Neural cell (in vitro differentiated cells): ENCODE measurements at regions not wholly inside any gene's neighbourhood (a gene's known extent, or its start where the extent isn't known, plus 50 kb on each side); places are given as distances from the start of the nearest gene placed in this dataset.

Experiments
- H2AFZ ChIP-seq: fragments of 200-600, 300-800 bp; sonication (generic), shearing (Covaris generic); 2 replicates; pipeline ENCODE4 v1.6.0; 2014; ENCODE audit warnings: low read depth, mild to moderate bottlenecking, antibody characterized with exemption, low read length, moderate library complexity
- H3F3A ChIP-seq: fragments of 200-600 bp; shearing (Covaris generic); 2 replicates; pipeline ENCODE4 v1.6.1; 2016; ENCODE audit warnings: mild to moderate bottlenecking, moderate library complexity, mixed read lengths, antibody characterized with exemption, low read length; ENCODE audit not compliant: insufficient read depth, poor library complexity, severe bottlenecking
- H3K27ac ChIP-seq: fragments of 200-600, 300-800 bp; sonication (generic), shearing (Covaris generic); 2 replicates; pipeline ENCODE4 v1.5.1; 2014; ENCODE audit warnings: mild to moderate bottlenecking, low read length, moderate library complexity
- H3K27me3 ChIP-seq: fragments of 300-800, 200-600 bp; sonication (generic), shearing (Covaris generic); 2 replicates; pipeline ENCODE4 v1.6.0; 2014; ENCODE audit warnings: mild to moderate bottlenecking, low read depth, low read length, moderate library complexity; ENCODE audit not compliant: insufficient read depth
- H3K36me3 ChIP-seq: fragments of 300-800, 200-600 bp; sonication (generic), shearing (Covaris generic); 2 replicates; pipeline ENCODE4 v1.5.1; 2014; ENCODE audit warnings: mild to moderate bottlenecking, antibody characterized with exemption, low read length, moderate library complexity; ENCODE audit not compliant: insufficient read depth
- H3K4me2 ChIP-seq: fragments of 300-800, 200-600 bp; sonication (generic), shearing (Covaris generic); 2 replicates; pipeline ENCODE4 v1.6.0; 2014; ENCODE audit warnings: mild to moderate bottlenecking, low read length
- H3K4me3 ChIP-seq: fragments of 300-800, 200-600 bp; sonication (generic), shearing (Covaris generic); 2 replicates; pipeline ENCODE4 v1.5.1; 2014; ENCODE audit warnings: mild to moderate bottlenecking, low read length, moderate library complexity
- H3K79me2 ChIP-seq: fragments of 200-600 bp; shearing (Covaris generic); replicated peaks from 2 replicates; pipeline ENCODE4 v1.6.0; 2014; ENCODE audit warnings: mild to moderate bottlenecking, low read length, moderate library complexity; ENCODE audit not compliant: insufficient read depth
- H3K9ac ChIP-seq: fragments of 300-800, 200-600 bp; sonication (generic), shearing (Covaris generic); 2 replicates; pipeline ENCODE4 v1.6.1; 2016; ENCODE audit warnings: mild to moderate bottlenecking, low read length, mixed read lengths
- H3K9me2 ChIP-seq: fragments of 200-600 bp; shearing (Covaris generic); 2 replicates; pipeline ENCODE4 v1.6.1; 2016; ENCODE audit warnings: mild to moderate bottlenecking, low read length, mixed read lengths; ENCODE audit not compliant: insufficient read depth
- H3K9me3 ChIP-seq: fragments of 200-600, 300-800 bp; sonication (generic), shearing (Covaris generic); 2 replicates; pipeline ENCODE4 v1.6.1; 2016; ENCODE audit warnings: mild to moderate bottlenecking, mixed run types, low read length, moderate library complexity, mixed read lengths
- H4K20me1 ChIP-seq: fragments of 200-600 bp; shearing (Covaris generic); 2 replicates; pipeline ENCODE4 v1.6.1; 2016; ENCODE audit warnings: mild to moderate bottlenecking, mixed run types; ENCODE audit not compliant: insufficient read depth
- EP300 ChIP-seq: fragments of 450-650 bp; conservative IDR thresholded peaks from 2 replicates; pipeline ENCODE4 v1.6.1; 2014; ENCODE audit warnings: antibody characterized with exemption, mild to moderate bottlenecking, moderate library complexity; ENCODE audit not compliant: poor library complexity, severe bottlenecking
- EZH2 ChIP-seq: fragments of 200-600, 300-800 bp; shearing (Covaris generic), sonication (generic); IDR thresholded peaks from 2 replicates; pipeline ENCODE4 v1.6.1; 2014; ENCODE audit warnings: antibody characterized with exemption, low read length, borderline replicate concordance, mild to moderate bottlenecking; ENCODE audit not compliant: insufficient read depth, poor library complexity, severe bottlenecking
- MXI1 ChIP-seq: fragments of 450-650 bp; conservative IDR thresholded peaks from 2 replicates; pipeline ENCODE4 v1.6.1; 2014; ENCODE audit warnings: antibody characterized with exemption, mild to moderate bottlenecking; ENCODE audit not compliant: poor library complexity, severe bottlenecking
- POLR2AphosphoS5 ChIP-seq: IDR thresholded peaks from 2 replicates; pipeline ENCODE4 v1.6.1; 2012
- RAD21 ChIP-seq: fragments of 450-650 bp; conservative IDR thresholded peaks from 2 replicates; pipeline ENCODE4 v1.6.1; 2014; ENCODE audit warnings: antibody characterized with exemption, mild to moderate bottlenecking, moderate library complexity
- SMC3 ChIP-seq: fragments of 450-650 bp; conservative IDR thresholded peaks from 2 replicates; pipeline ENCODE4 v1.6.1; 2014; ENCODE audit warnings: antibody characterized with exemption, mild to moderate bottlenecking, moderate library complexity; ENCODE audit not compliant: poor library complexity
- TAF1 ChIP-seq: IDR thresholded peaks from 2 replicates; pipeline ENCODE4 v1.6.1; 2012; ENCODE audit warnings: low read depth
- TF ChIP-seq, protein P1 (sequence below): IDR thresholded peaks from 2 replicates; pipeline ENCODE4 v1.6.1; 2012; ENCODE audit warnings: borderline replicate concordance
- TF ChIP-seq, protein P2 (sequence below): fragments of 450-650 bp; IDR thresholded peaks from 2 replicates; pipeline ENCODE4 v1.5.1; 2014; ENCODE audit warnings: antibody characterized with exemption, mild to moderate bottlenecking, moderate library complexity; ENCODE audit not compliant: poor library complexity, severe bottlenecking

DNA sequence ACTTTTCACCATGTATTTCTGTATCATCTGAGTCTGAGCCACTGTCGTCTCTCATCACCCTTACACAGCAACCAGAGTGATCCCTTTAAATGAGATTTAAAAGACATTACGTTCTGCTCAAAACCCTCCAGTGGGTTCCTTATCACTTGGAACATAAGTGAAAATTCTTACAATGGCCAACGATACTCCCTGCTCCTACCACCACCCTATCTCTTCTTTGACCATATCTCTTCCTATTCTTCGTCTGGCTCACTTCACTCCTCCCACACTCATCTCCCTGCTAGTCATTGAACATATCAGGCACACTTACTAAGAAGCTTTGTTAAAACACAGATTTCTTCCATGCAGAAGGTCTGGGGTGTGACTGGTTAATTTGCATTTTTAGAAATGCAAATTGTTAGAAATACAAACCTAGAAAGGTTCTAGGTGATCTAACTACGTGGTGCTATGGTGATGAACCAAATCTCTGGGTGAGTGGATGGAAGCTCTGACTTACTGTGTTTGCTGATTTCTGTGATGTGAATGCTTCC, 166.6 kb upstream of the CD180 start:
- Histone ChIP-seq H3K27ac (no peak overlapping the region), H3K9ac (no peak overlapping the region), H3K4me2 (no peak overlapping the region), H3K27me3 (no peaks in the 10 kb centered on the region), H3K9me3 (no peaks in the 10 kb centered on the region), H4K20me1 (no peaks in the 10 kb centered on the region), H3K4me3 (no peak overlapping the region), H3K9me2 (no peaks in the 10 kb centered on the region), H2AFZ (no peak overlapping the region), H3K79me2 (no peaks in the 10 kb centered on the region), H3K36me3 (no peaks in the 10 kb centered on the region), H3F3A (no peaks in the 10 kb centered on the region)
- TF ChIP-seq, protein P1, sequence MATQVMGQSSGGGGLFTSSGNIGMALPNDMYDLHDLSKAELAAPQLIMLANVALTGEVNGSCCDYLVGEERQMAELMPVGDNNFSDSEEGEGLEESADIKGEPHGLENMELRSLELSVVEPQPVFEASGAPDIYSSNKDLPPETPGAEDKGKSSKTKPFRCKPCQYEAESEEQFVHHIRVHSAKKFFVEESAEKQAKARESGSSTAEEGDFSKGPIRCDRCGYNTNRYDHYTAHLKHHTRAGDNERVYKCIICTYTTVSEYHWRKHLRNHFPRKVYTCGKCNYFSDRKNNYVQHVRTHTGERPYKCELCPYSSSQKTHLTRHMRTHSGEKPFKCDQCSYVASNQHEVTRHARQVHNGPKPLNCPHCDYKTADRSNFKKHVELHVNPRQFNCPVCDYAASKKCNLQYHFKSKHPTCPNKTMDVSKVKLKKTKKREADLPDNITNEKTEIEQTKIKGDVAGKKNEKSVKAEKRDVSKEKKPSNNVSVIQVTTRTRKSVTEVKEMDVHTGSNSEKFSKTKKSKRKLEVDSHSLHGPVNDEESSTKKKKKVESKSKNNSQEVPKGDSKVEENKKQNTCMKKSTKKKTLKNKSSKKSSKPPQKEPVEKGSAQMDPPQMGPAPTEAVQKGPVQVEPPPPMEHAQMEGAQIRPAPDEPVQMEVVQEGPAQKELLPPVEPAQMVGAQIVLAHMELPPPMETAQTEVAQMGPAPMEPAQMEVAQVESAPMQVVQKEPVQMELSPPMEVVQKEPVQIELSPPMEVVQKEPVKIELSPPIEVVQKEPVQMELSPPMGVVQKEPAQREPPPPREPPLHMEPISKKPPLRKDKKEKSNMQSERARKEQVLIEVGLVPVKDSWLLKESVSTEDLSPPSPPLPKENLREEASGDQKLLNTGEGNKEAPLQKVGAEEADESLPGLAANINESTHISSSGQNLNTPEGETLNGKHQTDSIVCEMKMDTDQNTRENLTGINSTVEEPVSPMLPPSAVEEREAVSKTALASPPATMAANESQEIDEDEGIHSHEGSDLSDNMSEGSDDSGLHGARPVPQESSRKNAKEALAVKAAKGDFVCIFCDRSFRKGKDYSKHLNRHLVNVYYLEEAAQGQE = no peak
- TF ChIP-seq TAF1 = no peak
- TF ChIP-seq SMC3 = no peak
- TF ChIP-seq EP300 = no peak

DNA sequence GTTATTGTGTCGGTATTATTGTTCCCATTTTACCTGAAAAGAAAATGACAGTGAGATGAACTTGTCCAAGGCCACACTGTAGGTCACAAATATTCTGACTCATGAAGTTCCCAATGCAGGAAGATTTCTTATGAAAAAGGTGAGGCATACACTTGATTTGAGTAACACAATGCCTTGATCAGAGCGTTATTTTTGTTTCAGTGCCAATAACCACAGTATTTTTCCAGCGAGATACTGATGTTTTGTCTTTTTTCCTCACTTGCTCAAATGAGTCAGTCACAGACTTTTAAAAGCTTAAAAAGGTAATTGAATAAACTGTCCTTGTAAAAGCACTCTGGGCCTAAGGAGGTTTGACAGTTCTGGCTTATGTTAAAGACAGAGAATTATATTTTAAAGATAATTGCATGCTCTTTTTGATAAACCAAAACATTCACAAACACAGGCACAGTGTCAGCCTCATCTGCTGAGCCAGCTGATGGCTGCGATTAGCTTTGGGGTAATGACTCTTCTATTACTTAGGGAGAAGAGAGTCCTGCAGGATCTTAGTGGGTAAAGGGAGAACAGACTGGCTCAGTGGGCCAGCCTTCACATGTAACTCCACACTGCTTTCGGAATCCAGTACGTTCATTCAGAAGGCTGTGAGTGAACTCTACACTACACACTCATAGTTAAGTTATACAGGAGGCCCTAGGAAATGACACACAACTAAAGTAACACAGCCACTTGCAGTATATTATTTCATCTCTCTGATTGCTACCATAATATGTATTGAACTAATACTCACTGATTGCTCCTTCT, 165.5 kb upstream of the CD180 start:
- no peak overlapping the region for H3K4me2 ChIP-seq
- H3K36me3 ChIP-seq = no peaks in the 10 kb centered on the region
- no peak overlapping the region for H3K27ac ChIP-seq

DNA sequence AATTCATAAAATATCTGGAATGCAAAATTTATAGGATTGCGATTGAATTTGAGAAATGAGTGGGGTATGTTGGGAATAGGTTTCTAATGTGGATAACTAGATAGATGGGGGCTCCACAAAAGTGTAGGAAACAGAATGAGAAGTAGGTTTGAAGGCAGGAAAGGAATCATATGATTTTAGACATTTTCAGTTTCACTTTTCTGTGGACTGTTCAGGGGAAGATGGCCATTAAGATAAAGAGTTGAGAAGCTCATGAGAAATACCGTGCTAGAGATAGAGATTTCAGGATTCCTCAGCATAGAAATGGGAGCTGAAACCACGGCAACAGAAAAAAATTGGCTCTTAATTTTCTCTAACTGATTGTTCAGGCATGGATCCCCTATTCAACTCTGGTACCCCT, 163.4 kb upstream of the CD180 start:
- H4K20me1 ChIP-seq = no peaks in the 10 kb centered on the region
- H3K79me2 ChIP-seq = no peaks in the 10 kb centered on the region
- no peak overlapping the region for H2AFZ ChIP-seq
- no peak overlapping the region for H3K4me3 ChIP-seq
- H3K36me3 ChIP-seq = no peaks in the 10 kb centered on the region
- no peaks in the 10 kb centered on the region for H3K9me2 ChIP-seq
- H3K9me3 ChIP-seq = no peaks in the 10 kb centered on the region
- H3K27me3 ChIP-seq = no peaks in the 10 kb centered on the region
- H3F3A ChIP-seq = no peaks in the 10 kb centered on the region
- H3K9ac ChIP-seq = no peak overlapping the region
- no peak for TF ChIP-seq EP300
- no peak for TF ChIP-seq RAD21
- TF ChIP-seq, protein P1 = no peak
- TF ChIP-seq TAF1 = no peak
- TF ChIP-seq POLR2AphosphoS5 = no peak
- TF ChIP-seq EZH2 = no peak
- TF ChIP-seq SMC3 = no peak
- TF ChIP-seq, protein P2, sequence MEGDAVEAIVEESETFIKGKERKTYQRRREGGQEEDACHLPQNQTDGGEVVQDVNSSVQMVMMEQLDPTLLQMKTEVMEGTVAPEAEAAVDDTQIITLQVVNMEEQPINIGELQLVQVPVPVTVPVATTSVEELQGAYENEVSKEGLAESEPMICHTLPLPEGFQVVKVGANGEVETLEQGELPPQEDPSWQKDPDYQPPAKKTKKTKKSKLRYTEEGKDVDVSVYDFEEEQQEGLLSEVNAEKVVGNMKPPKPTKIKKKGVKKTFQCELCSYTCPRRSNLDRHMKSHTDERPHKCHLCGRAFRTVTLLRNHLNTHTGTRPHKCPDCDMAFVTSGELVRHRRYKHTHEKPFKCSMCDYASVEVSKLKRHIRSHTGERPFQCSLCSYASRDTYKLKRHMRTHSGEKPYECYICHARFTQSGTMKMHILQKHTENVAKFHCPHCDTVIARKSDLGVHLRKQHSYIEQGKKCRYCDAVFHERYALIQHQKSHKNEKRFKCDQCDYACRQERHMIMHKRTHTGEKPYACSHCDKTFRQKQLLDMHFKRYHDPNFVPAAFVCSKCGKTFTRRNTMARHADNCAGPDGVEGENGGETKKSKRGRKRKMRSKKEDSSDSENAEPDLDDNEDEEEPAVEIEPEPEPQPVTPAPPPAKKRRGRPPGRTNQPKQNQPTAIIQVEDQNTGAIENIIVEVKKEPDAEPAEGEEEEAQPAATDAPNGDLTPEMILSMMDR = no peak
- TF ChIP-seq MXI1 = no peak
- no peak overlapping the region for H3K4me2 ChIP-seq
- no peak overlapping the region for H3K27ac ChIP-seq

More for the DNA sequence above, 165.5 kb upstream of the CD180 start:
- no peak overlapping the region for H2AFZ ChIP-seq
- no peaks in the 10 kb centered on the region for H3K79me2 ChIP-seq
- no peaks in the 10 kb centered on the region for H4K20me1 ChIP-seq
- H3K9me2 ChIP-seq = no peaks in the 10 kb centered on the region
- H3K9me3 ChIP-seq = no peaks in the 10 kb centered on the region
- H3F3A ChIP-seq = no peaks in the 10 kb centered on the region
- no peak for TF ChIP-seq POLR2AphosphoS5
- no peak overlapping the region for H3K4me3 ChIP-seq
- H3K9ac ChIP-seq = no peak overlapping the region
- H3K27me3 ChIP-seq = no peaks in the 10 kb centered on the region
